ENCODE measurements at regions not wholly inside any gene's neighbourhood (a gene's known extent, or its start where the extent isn't known, plus 50 kb on each side); places are given as distances from the start of the nearest gene placed in this dataset.

- no peak for TF ChIP-seq CTCF (IDR thresholded peaks at IDR 0.05)
- no peak for TF ChIP-seq POLR2A (IDR thresholded peaks at IDR 0.05)
These were observed 61.6 kb upstream of the KIAA1217 start for GRCh38 chr10:24147321-24147720.

Data from Peyer's patch (tissue), 4 donors.